ENCODE measurements at regions not wholly inside any gene's neighbourhood (a gene's known extent, or its start where the extent isn't known, plus 50 kb on each side); places are given as distances from the start of the nearest gene placed in this dataset.

DNA sequence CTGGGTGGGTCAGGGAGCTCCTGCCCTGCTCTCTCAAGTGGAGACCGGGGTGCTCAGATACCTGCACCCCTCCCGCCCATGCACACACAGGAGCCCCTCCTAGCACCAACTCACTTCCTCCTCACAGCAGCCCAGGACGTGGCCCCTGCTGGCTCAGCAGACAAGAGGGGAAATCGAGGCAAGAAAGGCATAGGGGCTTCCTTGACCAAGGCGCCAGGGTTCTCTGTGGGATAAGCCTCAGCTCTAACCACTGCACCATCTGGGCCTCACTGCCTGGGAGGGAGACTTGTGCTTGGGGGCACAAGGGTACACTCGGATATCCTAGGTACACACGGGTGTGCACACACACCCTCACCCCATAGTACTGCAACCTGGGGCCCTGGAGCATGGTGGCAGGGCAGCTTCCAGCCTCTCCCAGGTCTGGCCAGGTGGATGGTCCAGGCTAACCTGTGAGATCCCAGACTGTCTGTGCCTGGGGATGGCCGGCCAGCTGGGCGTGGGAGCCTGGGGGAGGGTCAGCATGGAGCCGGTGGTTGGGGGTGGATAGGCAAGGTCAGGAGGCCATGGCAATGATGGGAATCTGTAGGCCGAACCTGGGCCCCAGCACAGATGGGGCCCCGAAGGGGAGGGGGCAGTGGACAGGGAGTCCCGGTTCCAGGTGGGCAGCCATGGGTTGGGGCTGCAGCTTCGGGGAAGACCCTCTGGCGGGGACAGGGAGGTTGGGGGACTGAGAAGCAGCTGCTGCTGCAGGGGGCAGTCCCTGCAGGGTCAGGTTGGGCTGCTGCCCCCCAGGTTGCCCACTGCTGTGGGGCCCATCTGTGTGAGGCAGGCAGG is 312.4 kb downstream of the TMEM121 start:
- no peaks in the 10 kb centered on the region for H3K27me3 ChIP-seq
- H3K9me3 ChIP-seq, result no peaks in the 10 kb centered on the region
- in situ Hi-C loops (cut with MboI; ENCODE audit: low pct_ligation_motif_present in 1 of 4, low pct_unique_long_range_greater_than_20kb in 1 of 4, low sequenced_read_pairs in 3 of 4) (no loop called here), intact Hi-C loops (cut with DNase I; ENCODE audit: low total_unique reads) (no loop called here)
- H3K4me1 ChIP-seq, result no peaks in the 10 kb centered on the region
- no peaks in the 10 kb centered on the region for H3K36me3 ChIP-seq
- no peak overlapping the region for H3K27ac ChIP-seq
- H3K4me3 ChIP-seq, result no peak overlapping the region
- 74 to 100% methylated on average over 1 to 15 of the region's 15 CpGs for WGBS, 2 donors (ENCODE audit: low coverage in 1 of 2)
- no peak for TF ChIP-seq POLR2A (IDR thresholded peaks at IDR 0.05)
- TF ChIP-seq, protein P1, sequence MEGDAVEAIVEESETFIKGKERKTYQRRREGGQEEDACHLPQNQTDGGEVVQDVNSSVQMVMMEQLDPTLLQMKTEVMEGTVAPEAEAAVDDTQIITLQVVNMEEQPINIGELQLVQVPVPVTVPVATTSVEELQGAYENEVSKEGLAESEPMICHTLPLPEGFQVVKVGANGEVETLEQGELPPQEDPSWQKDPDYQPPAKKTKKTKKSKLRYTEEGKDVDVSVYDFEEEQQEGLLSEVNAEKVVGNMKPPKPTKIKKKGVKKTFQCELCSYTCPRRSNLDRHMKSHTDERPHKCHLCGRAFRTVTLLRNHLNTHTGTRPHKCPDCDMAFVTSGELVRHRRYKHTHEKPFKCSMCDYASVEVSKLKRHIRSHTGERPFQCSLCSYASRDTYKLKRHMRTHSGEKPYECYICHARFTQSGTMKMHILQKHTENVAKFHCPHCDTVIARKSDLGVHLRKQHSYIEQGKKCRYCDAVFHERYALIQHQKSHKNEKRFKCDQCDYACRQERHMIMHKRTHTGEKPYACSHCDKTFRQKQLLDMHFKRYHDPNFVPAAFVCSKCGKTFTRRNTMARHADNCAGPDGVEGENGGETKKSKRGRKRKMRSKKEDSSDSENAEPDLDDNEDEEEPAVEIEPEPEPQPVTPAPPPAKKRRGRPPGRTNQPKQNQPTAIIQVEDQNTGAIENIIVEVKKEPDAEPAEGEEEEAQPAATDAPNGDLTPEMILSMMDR (IDR thresholded peaks at IDR 0.05), result no peak
- no peak for TF ChIP-seq EP300 (IDR thresholded peaks at IDR 0.05; ENCODE audit: low read depth)
- TF ChIP-seq POLR2AphosphoS5 (IDR thresholded peaks at IDR 0.05), result no peak
- DNase-seq, result no peak

DNA sequence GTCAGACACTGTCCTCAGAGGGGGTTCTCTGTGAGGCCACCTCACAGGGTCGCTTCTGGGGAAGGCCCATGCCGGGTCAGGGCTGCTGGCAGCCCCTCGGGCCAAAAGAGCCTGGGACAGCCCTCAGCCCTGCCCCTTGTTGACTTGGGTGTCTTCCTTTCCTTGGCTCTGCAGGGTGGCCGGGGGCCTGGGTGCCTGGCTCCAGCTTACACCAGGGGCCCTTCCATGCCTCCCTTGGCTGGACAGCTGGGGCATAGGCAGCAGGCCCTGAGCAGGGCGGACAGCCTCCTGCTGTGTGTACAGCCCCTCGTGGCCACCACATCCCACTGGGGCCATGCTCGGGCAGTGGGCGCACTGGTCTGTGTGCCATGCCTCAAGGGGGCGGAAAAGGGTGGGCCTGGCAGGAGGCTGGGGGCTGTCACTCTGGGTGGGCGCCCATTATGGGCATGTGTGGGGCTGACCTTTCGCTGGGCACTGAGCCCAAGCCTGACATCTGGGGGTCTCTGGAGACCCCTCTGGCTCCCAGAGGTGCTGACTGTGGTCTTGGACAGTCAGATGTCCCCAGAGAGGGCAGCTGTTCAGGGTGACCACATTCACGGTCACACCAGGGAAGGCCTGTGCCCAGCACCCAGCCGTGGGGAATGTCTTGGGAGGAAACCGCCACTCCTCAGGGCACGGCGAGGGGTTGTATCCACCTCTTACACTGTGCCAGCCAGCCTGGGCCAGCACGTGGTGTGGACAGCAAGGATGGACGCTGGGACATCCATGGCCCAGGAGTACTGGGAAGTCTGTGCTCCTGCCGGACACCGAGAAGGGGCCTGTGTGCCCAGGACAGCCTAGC is 313.3 kb downstream of the TMEM121 start:
- in situ Hi-C loops (cut with MboI; ENCODE audit: low pct_ligation_motif_present in 1 of 4, low pct_unique_long_range_greater_than_20kb in 1 of 4, low sequenced_read_pairs in 3 of 4), result no loop called here
- intact Hi-C loops (cut with DNase I; ENCODE audit: low total_unique reads), result no loop called here
- no peak overlapping the region for H3K4me3 ChIP-seq
- DNase-seq, result no peak
- H3K36me3 ChIP-seq, result no peaks in the 10 kb centered on the region
- no peaks in the 10 kb centered on the region for H3K4me1 ChIP-seq
- H3K9me3 ChIP-seq, result no peaks in the 10 kb centered on the region
- no peak overlapping the region for H3K27ac ChIP-seq
- WGBS, 2 donors (ENCODE audit: low coverage in 1 of 2), result 83% methylated on average over 12 of the region's 20 CpGs; no CpG with 5 or more reads in 1 of the 2 donors
- TF ChIP-seq POLR2AphosphoS5 (IDR thresholded peaks at IDR 0.05) (no peak), EP300 (IDR thresholded peaks at IDR 0.05; ENCODE audit: low read depth) (no peak), POLR2A (IDR thresholded peaks at IDR 0.05) (no peak)
- TF ChIP-seq, protein P1 (IDR thresholded peaks at IDR 0.05), result no peak
- H3K27me3 ChIP-seq, result no peaks in the 10 kb centered on the region

DNA sequence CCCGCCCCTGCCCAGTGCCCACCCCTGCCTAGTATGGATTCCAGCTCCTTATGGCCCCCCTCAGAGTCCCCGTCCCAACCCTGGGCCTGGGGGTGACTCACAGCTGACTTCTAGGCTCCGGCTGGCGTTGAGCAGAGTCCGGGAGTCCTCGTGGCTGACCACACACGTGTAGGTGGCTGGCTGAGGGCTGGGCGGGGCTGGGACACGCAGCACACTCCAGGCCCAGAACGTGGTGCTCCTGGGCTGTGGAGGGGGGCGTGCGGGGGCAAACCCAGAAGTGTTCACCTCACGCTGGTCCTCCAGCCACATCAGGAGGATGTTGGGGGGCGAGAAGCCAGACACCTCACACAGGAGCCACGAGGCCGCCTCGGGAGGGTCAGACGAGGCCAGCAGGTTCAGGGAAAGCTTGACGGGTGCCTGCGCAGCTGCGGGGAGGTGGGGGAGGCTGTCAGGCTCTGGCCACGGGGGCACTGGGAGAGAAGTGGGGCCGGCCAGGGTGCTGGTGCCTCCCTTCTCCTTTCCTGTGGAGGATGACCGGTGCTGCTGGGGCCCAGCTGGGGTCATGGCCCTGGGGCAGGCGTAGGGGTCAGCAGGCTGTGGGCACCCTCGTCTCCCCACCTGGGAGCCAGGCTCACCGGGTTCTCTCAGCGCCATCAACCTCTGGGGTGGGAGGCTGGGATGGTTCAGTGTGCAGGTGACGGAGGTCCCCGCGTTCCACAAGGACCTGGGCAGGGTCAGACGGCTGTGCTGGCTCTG is 314.1 kb downstream of the TMEM121 start:
- Histone ChIP-seq H3K36me3 (no peaks in the 10 kb centered on the region), H3K4me1 (no peaks in the 10 kb centered on the region), H3K9me3 (no peaks in the 10 kb centered on the region), H3K4me3 (no peak overlapping the region), H3K27ac (no peak overlapping the region), H3K27me3 (no peaks in the 10 kb centered on the region)
- no peak for TF ChIP-seq EP300 (IDR thresholded peaks at IDR 0.05; ENCODE audit: low read depth)
- TF ChIP-seq, protein P1 (IDR thresholded peaks at IDR 0.05), result no peak
- no peak for TF ChIP-seq POLR2AphosphoS5 (IDR thresholded peaks at IDR 0.05)
- no peak for TF ChIP-seq POLR2A (IDR thresholded peaks at IDR 0.05)
- no peak for DNase-seq
- in situ Hi-C loops (cut with MboI; ENCODE audit: low pct_ligation_motif_present in 1 of 4, low pct_unique_long_range_greater_than_20kb in 1 of 4, low sequenced_read_pairs in 3 of 4), result no loop called here
- intact Hi-C loops (cut with DNase I; ENCODE audit: low total_unique reads), result no loop called here
- 80% methylated on average over 25 of the region's 32 CpGs; no CpG with 5 or more reads in 1 of the 2 donors for WGBS, 2 donors (ENCODE audit: low coverage in 1 of 2)
